GM18861 (cell line): ENCODE measurements at regions not wholly inside any gene's neighbourhood (a gene's known extent, or its start where the extent isn't known, plus 50 kb on each side); places are given as distances from the start of the nearest gene placed in this dataset.
"Not testable (repeated sequence)": the region's sequence is repeated elsewhere in the genome, so short reads cannot be mapped to it uniquely, and the experiment has no call there.

ENCODE experiments used
- ATAC-seq: cut with Tn5 transposase; IDR thresholded peaks from one replicate; pipeline ENCODE4 v1.9.1; 2021; ENCODE audit not compliant: unreplicated experiment

DNA sequence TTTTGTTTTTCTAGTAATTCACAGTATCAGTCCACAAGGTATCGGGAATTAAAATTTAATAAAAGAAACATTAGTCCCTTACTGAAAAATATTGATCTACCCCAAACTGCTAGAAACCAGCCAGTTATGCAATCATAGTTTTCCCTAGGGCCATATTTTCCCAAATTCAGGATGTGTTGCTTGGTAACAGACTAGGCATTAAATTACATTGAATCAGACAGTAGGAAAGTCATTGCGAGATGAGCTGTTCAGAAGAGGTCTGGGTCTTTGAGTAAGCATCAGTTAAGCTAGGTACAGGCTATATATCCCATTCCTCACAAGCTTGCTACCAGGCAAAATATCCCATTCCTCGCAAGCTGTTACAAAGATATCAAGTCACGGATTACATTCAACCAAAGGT lies 123.0 kb upstream of the CCDC150 start:
- no peak for ATAC-seq

DNA sequence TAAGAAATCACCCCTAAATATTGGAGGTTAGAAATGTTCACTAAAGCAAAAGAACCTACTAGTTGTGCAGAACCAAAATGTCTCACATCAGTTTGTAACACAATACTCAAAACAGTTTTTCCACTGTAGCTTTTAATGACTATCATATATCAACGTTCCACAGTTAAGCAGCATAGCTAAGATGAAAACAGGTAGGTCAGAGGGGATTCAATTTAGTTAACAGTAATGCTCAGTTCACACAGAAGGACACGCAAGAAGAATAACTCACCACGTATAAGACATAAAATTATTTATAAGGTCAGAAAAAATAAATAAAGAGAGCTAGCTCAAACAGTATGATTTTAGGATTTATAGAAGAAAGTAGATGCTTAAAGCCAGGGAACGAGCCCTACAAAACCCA lies 118.9 kb upstream of the CCDC150 start:
- ATAC-seq, result no peak

DNA sequence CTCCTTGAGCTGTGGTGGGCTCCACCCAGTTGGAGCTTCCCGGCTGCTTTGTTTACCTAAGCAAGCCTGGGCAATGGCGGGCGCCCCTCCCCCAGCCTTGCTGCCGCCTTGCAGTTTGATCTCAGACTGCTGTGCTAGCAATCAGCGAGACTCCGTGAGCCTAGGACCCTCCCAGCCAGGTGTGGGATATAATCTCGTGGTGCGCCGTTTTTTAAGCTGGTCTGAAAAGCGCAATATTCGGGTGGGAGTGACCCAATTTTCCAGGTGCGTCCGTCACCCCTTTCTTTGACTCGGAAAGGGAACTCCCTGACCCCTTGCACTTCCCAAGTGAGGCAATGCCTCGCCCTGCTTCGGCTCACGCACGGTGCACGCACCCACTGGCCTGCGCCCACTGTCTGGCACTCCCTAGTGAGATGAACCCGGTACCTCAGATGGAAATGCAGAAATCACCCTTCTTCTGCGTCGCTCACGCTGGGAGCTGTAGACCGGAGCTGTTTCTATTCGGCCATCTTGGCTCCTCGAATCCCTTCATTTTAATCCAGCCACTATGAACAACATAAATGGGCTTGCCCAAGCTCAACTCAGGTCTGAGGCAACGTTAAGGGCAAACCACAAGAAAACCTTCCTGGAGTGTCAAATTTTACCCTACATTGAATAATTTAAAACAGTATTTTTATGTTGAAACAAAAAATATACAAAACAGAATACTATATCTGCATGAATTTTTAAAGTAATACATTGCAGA lies 112.4 kb upstream of the CCDC150 start:
- not testable (repeated sequence) for ATAC-seq

DNA sequence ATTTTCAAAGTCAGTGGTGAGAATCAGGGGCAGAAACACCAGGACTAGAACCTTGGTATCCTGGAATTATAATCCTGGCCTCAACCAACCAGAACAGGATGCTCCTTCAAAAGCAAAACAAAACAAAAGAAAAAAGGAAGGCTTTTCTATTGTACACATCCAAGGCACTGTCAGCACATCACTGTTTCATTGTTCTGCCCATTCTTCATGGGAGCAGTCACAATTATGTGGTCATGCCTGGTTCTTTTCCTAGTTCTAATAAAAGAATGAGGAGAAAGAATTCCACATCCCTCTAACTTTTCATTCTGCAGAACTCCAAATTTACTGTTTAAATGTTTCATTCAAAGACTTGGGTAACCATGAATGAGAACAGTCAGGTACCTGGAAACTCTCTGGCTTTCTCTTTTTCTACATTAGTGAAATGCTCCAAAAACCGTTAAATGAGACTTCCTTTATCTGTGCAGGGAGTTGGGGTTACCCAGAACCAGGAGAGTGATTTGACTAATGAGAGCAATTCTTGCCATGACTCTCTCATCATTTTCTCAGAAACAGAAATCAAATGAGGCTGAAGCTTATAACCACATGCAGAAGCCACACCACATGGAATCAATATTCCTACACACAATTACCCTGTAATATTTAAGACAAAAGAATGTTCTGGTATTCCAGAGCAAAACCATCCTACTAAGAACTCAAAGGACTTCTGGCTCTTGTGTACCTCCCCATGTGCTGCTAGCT lies 110.9 kb upstream of the CCDC150 start:
- ATAC-seq, result no peak

DNA sequence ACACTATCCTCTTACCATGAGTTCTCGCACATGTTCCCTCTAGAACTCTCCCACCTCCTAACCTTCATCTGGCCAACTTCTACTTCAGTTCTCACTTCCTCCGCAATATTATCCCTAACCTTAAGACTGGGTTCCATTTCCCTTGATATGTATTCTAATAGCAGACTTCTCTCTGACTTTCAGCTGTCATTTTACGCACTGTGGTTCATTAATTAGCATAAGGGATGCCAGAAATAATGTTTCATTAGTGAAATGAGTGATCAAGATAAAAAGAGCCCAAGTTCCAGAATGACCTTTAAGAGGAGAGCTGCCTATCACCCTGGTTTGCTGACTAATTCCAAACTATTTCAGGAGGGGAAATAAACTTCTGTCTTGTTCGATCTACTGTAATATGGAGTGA lies 108.6 kb upstream of the CCDC150 start:
- ATAC-seq, result no peak

DNA sequence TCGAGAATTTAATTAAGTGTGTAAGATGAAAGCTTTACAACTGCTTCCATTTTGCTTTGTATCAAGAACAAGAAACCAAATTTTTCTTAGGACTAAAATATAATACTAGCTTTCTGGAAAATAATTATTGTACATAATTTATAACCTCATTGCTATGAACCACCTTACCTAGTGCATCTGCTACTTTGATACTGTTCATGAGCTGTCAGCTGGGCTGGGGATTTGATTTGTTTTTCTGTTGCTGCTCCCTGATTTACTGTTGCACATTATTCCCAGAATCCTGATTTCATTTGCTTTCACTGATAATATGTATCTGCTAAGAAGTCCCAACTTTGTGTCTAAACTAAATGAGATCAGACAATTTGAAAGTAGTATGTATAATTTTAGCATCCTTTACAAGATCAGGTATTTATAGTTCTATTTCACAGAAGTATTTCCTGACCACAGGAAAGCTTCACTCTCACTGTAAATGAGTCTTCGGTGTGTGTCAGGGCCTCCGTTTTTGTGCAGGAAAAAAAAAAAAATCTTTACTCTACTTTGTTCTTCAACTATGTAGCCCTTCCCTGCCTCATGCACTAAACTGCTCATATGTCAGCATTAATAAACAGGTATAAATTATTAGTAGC lies 105.6 kb upstream of the CCDC150 start:
- ATAC-seq, result no peak

DNA sequence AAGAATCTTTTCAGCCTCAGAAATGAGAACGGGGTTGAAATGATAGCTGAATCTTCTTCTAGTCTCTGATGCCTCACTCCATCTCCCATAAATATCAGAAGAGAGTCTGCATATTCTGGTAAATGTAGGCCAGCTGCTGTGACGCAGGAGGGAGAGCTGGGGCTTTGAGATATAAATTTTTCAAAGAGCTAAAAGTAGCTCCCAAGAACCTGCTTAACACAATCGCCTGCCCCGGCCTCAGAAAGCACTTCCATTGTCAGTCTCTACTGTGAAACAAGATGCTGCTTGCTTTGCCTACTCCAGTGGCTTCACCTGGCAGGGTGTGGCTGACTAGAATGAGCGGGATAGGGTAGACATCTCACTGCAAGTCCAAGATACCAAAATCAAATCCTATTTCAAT lies 105.0 kb upstream of the CCDC150 start:
- no peak for ATAC-seq

DNA sequence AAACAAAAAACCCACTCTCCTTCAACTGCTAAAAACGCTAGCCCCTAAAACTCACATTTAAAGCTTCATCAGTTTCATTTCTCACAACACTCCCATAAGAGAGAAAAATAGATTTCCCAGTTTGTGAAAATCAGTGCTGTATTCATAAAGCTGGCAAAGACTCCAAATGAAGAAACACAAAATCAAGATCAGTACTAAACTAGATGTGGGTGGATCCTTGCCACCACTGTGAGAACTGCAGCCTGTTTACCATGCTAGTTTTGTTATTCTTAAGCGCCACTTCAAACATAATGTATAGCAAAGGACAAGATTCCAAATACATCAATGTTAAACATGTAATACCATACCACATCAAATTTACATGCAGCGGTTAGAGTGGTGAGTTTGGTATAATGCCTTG lies 104.5 kb upstream of the CCDC150 start:
- no peak for ATAC-seq

DNA sequence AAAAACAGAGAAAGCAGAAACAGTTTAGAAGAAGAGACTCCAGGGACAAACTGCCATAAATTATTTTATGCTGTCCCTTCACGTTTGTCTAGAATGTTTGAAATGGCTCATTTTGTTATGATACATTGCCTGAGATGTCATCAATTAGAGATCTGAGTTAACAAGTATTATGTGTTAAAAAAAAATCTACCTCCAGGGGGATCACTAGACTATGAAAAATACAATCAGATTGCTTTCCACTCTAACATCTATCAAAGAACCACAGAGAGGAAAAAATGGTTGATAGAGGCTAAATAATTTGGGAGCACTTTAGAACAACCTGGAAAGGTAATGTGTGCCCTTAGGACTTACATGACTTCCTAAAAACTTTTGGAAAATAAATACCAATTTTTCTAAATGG lies 103.8 kb upstream of the CCDC150 start:
- no peak for ATAC-seq

DNA sequence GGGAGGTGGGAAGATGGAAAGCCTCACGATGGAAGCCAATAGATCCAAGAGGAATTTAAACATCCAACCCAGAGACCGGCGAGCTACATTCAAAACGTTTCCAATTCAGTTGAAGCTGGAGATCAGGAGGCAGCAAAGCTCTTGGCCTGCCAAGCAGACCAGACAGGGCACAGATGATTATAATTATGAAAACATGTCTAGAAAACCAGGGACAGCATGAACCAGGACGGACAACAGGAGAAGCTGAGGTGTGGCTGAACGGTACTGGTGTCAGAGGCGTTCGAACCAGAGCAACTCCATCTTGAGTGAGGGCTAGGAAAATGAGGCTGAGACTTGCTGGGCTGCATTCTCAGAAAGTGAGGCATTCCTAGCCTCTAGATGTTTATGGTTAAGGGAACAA lies 102.2 kb upstream of the CCDC150 start:
- ATAC-seq, result no peak

DNA sequence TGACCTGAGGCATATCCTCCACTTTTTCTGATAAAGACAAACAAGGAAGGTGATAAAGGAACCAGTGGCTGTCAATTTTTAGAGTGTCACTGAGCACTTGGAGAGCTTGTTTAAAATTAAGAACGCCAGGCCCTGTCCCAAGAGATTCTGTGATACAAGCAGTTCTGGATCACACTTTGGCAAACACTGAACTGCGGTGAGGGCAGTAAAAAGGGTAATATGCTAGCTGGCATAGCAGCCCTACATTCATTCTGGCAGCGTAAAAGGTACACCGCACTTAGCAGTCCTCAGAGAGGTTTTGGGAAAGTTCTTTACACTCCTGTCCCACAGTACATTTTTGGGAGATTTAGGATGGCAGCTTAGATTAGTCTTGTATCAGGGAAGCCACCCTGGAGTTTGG lies 101.3 kb upstream of the CCDC150 start:
- ATAC-seq, result no peak

DNA sequence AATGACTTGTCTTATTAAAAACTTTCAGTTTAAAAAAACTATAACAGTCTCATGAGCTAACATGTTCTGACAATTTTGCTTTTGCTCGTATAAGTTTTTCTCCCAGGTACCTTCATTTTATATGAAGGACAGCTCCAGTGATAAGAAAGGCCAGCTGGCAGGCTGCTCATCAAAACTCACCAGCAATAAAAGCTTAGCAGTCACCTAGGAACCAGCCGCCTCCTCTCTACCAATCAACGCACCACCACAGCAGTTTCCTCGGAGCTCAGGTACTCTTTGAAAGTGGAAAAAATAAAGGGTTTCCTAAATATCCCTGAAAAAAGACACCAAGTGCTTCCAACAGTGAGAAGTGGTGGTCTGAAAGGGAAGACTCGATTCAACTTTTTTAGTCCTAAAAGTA lies 100.9 kb upstream of the CCDC150 start:
- no peak for ATAC-seq

DNA sequence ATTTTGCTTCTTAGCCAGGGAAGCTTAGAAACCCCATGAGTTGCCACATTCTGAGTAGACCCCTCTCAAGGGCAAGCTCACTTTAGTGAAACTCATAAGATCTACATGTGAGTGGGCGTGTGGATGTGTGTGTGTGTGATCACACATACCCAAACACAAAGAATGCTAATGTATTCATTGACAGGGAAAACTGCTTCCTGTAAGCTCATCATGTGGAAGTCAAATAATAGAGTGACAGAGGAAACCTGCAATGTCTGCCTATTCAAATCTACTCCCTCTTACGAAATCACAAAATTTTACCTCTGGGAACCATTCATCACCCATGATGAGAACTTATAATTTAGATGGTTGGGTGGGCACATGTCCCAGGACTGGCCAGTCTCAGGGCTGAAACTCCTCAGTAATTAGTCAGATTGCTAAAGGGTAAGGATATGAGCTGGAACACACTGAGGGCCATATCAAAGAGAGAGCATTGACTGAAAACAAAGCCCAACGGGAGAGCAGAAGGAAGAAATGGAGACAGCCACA lies 94.5 kb upstream of the CCDC150 start:
- no peak for ATAC-seq

DNA sequence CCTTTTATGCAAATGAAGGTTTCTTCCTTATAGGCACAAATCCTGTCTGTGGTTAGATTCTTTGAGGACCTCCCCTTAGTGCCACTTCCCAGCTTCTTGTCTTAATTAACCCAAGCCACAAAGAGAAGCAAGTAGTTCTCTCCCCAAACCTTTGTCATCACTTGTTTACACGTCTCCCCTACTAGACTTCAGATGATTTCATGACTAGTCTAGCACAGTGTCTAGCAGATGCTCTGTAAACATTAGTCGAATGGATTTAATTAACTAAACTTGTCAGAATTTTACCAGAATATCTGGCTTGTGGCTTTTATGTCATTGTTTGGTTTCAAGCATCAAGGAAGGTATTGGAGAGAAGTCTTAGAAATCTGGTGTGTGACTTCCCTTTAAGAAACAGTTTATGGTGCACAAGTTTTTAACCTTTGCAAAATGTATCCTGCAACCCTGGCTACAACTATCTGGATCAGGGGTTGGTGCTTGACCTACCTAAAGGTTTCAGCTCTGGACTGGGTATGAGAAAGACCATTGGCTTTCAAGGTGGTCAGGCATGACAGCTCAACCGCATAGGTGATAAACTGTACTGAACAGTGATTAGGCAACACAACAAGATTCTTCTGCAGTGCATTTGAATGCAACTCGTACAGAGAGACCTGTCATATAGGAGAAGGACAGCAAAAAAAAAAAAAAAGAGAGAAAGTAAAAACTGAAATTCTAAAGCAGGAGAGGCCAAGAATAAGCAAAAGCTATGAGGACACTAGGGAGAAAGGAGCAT lies 93.2 kb upstream of the CCDC150 start:
- ATAC-seq, result no peak

DNA sequence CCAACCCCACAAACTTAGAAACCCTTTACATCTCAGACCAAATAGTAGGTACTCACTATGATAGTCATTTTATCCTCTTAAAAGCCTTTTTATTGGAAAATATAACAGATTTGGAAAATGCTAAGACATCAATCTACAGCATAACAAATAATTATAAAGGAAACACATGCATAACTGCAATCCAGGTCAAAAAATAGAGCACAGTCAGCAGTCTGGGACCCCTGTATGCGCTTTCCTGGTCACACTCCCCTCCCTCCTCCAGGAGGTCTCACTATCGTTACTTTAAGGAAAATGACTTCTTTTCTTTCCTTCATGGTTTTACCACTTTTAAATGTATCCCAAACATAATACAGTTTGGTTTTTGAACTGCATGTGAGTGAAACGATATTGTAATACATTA lies 90.5 kb upstream of the CCDC150 start:
- ATAC-seq, result no peak

DNA sequence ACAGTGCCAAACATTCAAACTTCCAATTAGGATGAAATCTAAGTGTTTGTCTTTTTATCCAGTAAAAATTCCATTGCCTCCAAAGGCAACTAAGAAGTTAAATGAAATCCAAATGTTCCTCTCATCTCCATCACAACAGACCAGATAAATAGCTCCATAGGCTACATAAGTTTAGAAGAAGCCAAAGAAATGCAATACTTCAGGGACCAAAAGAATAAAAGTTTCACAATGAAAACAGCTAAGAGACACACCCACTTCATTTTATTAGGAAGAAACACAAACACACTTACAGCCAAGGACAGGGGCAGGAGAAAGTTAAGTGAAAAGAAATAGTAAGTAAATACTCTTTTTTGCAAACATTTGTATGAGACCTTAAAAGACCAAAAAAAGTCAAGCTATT lies 88.5 kb upstream of the CCDC150 start:
- no peak for ATAC-seq

DNA sequence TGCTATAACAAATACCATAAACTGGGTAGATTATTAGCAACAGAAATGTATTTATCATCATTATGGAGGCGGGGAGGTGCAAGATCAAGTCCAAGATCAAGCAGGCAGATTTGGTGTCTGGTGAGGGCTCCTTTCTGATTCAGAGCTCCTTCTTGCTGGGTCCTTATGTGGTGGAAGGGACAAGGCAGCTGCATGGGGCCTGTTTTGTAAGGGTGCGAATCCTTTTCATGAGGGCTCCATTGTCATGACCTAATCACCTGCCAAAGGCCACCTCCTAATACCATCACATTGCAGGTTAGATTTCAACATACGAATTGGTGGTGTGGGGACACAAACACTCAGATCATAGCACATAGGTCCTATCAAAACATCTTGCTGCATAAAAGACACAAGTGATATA lies 84.4 kb upstream of the CCDC150 start:
- no peak for ATAC-seq

DNA sequence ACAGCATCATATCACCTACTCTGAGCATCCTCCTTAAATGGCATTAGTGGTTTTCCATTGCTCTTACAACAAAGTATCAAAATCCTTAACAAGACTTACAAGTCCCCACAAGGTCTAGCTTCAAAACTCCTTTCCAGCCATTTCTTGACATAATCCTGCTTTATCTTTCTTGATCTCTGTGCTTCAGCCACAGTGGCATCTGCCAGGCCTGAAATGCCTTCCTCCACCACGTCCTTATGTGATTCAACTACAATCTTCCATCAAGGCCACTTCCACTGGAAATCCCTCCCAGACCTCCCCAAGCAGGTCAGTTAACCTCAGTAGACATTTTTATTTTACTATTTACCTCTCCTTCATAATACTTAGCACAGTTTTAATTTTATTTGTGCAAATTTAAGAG lies 83.8 kb upstream of the CCDC150 start:
- no peak for ATAC-seq

DNA sequence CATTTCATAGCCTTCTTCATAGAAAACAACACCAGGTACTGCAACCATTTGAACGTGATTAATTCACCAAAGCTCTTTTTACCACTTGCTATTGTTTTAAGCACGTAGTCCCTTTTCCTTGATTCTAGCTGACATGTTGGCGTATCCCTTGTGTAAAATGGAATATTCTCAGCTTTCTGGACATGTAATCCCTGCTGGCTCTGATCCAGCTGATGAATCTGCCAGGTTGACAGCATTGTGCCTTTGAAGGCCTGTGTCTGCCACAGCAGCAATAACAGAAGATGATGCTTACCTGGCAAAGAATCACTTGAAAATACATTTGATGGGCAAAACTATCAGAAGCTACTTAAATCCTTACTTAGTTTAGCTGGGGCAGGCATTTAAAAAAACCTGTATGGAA lies 81.0 kb upstream of the CCDC150 start:
- no peak for ATAC-seq

DNA sequence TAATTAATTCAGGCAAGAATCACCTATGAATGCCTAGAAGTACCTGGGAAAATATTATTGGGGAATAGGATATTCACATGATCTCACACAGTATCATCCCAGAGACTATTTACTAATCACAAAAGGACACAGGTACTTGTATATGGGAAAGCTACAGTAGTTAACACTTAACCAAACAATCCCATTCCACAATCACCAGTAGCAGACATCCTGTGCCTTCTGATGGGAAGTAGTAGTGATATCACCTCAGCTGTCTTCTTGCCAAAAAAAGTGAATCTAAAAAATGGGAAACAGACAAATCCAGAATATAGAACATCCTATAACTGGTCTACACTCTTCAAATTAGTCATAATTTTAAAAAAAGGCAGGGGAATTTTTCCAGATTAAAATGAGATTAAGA lies 75.6 kb upstream of the CCDC150 start:
- ATAC-seq, result no peak

DNA sequence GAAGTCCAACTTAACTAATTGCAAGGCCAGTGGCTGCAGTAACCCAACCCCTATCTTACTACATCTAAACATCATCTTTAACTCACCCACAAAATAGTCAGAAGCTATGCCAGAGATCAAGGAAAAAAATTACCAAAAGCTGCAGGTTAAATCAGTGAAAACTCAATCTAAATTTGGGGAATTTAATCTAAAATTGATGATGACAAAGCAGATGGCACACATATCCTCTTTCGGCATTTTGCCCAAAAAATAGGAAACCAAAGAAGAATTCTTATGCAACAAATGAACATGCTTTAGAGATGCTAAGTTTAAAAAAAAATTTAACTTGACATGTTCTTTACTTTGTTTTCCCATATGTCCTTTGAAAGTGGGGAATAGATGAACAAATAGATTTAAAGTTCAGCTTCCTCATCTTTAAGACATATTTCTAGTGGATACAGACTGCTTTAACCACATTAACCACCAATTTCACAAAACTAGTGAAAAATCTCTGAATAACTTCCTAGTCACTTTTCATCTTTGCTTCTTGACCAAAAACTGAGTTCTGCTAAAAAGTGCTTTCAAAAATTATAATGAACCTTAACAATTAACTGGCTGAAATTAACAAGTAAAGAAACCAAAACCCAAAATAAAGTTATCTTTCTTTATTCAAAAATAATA lies 74.3 kb upstream of the CCDC150 start:
- no peak for ATAC-seq
